ENCODE measurements at regions not wholly inside any gene's neighbourhood (a gene's known extent, or its start where the extent isn't known, plus 50 kb on each side); places are given as distances from the start of the nearest gene placed in this dataset.

DNA sequence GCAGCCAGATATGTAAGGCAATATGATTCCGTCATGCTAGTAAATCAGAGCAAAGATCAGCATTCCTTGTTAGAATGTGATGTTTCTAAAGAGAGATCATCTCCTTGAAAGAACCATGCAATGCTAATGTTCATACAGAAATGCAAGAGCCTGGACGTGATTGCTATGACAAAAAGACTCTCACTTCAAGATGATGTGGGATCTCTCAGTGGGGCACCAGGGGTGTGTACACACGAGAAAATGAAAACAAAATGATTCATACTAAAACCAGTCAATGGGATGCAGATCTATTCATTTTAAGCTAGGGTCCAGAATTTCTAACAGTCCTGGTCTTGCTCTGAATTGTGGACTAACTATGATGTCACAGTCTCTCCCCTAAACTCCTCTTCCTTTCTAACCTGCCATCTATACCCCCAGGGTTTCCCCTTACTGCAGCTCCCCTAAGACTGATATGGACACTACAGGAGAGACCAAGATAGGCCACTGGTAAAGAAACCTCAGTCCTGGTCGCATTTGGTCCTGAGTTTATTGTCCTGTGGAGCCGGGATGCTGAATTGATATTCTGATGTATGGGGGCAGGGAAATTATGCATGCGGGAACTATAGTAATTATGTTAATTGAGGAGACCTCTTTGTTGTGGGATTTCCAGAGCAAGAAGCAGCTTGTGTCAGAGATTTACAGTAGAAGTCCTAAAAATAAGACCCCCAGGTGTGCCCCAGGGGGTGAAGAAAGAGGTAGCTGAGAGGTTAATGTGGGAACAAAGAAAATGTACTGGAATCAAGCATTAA is 179.0 kb downstream of the PMP22 start:
- H3K9me3 Mint-ChIP-seq, result no peaks in the 10 kb centered on the region
- peaks cover 27% of the 10 kb centered on the region for H3K4me1 Mint-ChIP-seq
- no peaks in the 10 kb centered on the region for H3K36me3 Mint-ChIP-seq (ENCODE audit: low read depth)
- no peak overlapping the region for H3K27ac Mint-ChIP-seq
- no peak for TF ChIP-seq CTCF (IDR thresholded peaks at IDR 0.05)
- no peak for DNase-seq
- H3K27me3 Mint-ChIP-seq (ENCODE audit: low read depth, poor library complexity), result no peaks in the 10 kb centered on the region
- H3K4me3 Mint-ChIP-seq, result no peak overlapping the region

DNA sequence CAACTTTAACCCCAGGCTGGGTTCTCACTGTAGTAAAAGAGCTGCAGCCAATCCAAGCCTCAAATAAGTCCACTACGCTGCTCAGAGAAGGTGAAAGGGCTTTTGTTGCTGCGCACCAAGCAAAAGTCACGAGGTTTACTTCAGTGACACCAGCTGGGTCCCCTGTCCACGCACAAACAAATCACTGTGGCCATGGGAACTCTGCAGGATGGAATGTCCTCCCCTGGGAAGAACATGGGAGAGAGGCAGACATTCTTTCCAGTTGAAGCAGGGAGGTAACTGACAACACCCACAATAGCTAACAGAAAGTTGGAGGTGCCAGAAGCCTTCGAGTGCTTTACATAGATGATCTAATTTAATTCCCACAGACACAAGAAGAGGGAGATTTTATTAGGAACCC is 181.9 kb downstream of the PMP22 start:
- Mint-ChIP-seq H3K4me3 (no peak overlapping the region), H3K27ac (peak overlapping the region; percentile 25), H3K27me3 (ENCODE audit: low read depth, poor library complexity) (no peaks in the 10 kb centered on the region), H3K36me3 (ENCODE audit: low read depth) (no peaks in the 10 kb centered on the region), H3K9me3 (no peaks in the 10 kb centered on the region), H3K4me1 (peaks cover 32% of the 10 kb centered on the region)
- TF ChIP-seq CTCF (IDR thresholded peaks at IDR 0.05), result no peak
- peak; percentile 21 for DNase-seq

- TF ChIP-seq CTCF (IDR thresholded peaks at IDR 0.05), result no peak
- Mint-ChIP-seq H3K4me3 (no peak overlapping the region), H3K27me3 (ENCODE audit: low read depth, poor library complexity) (no peaks in the 10 kb centered on the region), H3K4me1 (peaks cover 31% of the 10 kb centered on the region), H3K9me3 (no peaks in the 10 kb centered on the region), H3K36me3 (ENCODE audit: low read depth) (no peaks in the 10 kb centered on the region), H3K27ac (no peak overlapping the region)
- DNase-seq, result no peak
Measured at GRCh38 chr17:15081008-15081407, 184.1 kb downstream of the PMP22 start.

DNA sequence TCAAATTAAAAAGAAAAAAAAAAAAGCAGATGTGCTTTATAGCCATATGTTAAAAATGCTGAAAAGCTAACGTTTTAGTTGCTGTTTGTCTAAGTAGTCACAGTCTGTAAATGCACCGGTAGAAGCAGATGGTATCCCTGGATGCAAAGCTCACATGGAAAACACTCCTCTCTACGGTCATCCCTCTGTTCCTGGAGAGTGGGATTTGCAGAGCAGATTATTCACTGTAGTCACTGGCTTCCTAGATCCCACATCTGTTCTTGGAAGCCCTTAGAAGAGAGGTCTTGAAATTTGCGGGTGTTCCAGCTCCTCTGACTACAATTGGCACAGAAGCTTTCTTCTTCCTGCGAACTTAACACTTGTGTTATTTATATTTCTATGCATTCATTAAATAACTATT is 186.6 kb downstream of the PMP22 start:
- Mint-ChIP-seq H3K27ac (no peak overlapping the region), H3K36me3 (ENCODE audit: low read depth) (no peaks in the 10 kb centered on the region), H3K27me3 (ENCODE audit: low read depth, poor library complexity) (peaks cover 5% of the 10 kb centered on the region), H3K4me3 (no peak overlapping the region), H3K9me3 (no peaks in the 10 kb centered on the region), H3K4me1 (peaks cover 23% of the 10 kb centered on the region)
- DNase-seq, result no peak
- TF ChIP-seq CTCF (IDR thresholded peaks at IDR 0.05), result no peak

- no peak for DNase-seq
- H3K27ac Mint-ChIP-seq, result no peak overlapping the region
- peaks cover 16% of the 10 kb centered on the region for H3K4me1 Mint-ChIP-seq
- peaks cover 5% of the 10 kb centered on the region for H3K27me3 Mint-ChIP-seq (ENCODE audit: low read depth, poor library complexity)
- no peak for TF ChIP-seq CTCF (IDR thresholded peaks at IDR 0.05)
- H3K9me3 Mint-ChIP-seq, result no peaks in the 10 kb centered on the region
- H3K4me3 Mint-ChIP-seq, result no peak overlapping the region
- H3K36me3 Mint-ChIP-seq (ENCODE audit: low read depth), result no peaks in the 10 kb centered on the region
Measured at GRCh38 chr17:15076991-15077663, 188.0 kb downstream of the PMP22 start.

All from nephron progenitor cell (in vitro differentiated cells).